ENCODE measurements at regions not wholly inside any gene's neighbourhood (a gene's known extent, or its start where the extent isn't known, plus 50 kb on each side); places are given as distances from the start of the nearest gene placed in this dataset.

GRCh38 chr3:171932153-171932611 is 89.0 kb downstream of the TMEM212 start:
- no peak for TF ChIP-seq CTCF (conservative IDR thresholded peaks at IDR 0.05; ENCODE audit: low read length)
- TF ChIP-seq EZH2phosphoT487 (IDR thresholded peaks at IDR 0.05; ENCODE audit: borderline replicate concordance, low read depth, low read length), result no peak

Data from OCI-LY7 (cell line).